Brain microvascular endothelial cell (primary cell): ENCODE measurements at regions not wholly inside any gene's neighbourhood (a gene's known extent, or its start where the extent isn't known, plus 50 kb on each side); places are given as distances from the start of the nearest gene placed in this dataset.

Source experiments
- DNase-seq: peaks from one replicate; pipeline ENCODE4 v3.0.0-alpha.2; 2020
- H3K27ac ChIP-seq: fragments of 250-450 bp; sonication (Bioruptor Pico); 2 replicates; pipeline ENCODE4 v1.5.1; 2020; ENCODE audit warnings: mild to moderate bottlenecking, moderate library complexity
- H3K27me3 ChIP-seq: fragments of 250-450 bp; sonication (Bioruptor Pico); replicated peaks from 2 replicates; pipeline ENCODE4 v1.5.1; 2020; ENCODE audit warnings: mild to moderate bottlenecking
- H3K36me3 ChIP-seq: fragments of 250-450 bp; sonication (Bioruptor Pico); replicated peaks from 2 replicates; pipeline ENCODE4 v1.5.1; 2020; ENCODE audit warnings: mild to moderate bottlenecking
- H3K4me3 ChIP-seq: 2 replicates; pipeline ENCODE4 v1.5.1; 2011; ENCODE audit warnings: low read depth, mild to moderate bottlenecking, control low read depth, low read length, moderate library complexity
- in situ Hi-C: cut with HindIII; loops from 2 replicates; pipeline ENCODE4 v1.10.0; 2017; ENCODE audit warnings: low sequenced_read_pairs, low pct_ligation_motif_present
- TF ChIP-seq, protein P1 (sequence below): IDR thresholded peaks from 2 replicates; pipeline ENCODE4 v1.5.1; 2011; ENCODE audit warnings: low read depth, mild to moderate bottlenecking, moderate library complexity, low read length, control low read depth, inconsistent platforms; ENCODE audit errors: missing control alignments

DNA sequence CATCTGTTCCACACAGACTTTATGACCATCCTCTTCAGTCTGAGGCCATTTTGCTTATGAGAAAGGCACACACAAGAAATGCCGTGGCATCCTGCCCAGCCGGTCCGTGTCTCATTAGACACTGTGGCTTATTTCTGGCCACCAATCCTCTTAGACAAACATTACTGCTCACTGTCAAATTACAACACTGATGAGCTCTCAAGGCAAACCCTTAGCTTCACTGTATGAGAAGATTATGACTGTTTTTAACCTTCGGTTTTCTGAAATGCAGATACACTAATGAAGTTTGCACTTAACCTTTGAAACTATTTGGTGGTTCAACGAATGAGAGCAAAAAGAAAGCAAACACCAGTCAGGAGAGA lies 50.5 kb upstream of the DST start:
- H3K27ac ChIP-seq: peak overlapping the region; percentile 81
- in situ Hi-C loops: no loop called here
- TF ChIP-seq, protein P1, sequence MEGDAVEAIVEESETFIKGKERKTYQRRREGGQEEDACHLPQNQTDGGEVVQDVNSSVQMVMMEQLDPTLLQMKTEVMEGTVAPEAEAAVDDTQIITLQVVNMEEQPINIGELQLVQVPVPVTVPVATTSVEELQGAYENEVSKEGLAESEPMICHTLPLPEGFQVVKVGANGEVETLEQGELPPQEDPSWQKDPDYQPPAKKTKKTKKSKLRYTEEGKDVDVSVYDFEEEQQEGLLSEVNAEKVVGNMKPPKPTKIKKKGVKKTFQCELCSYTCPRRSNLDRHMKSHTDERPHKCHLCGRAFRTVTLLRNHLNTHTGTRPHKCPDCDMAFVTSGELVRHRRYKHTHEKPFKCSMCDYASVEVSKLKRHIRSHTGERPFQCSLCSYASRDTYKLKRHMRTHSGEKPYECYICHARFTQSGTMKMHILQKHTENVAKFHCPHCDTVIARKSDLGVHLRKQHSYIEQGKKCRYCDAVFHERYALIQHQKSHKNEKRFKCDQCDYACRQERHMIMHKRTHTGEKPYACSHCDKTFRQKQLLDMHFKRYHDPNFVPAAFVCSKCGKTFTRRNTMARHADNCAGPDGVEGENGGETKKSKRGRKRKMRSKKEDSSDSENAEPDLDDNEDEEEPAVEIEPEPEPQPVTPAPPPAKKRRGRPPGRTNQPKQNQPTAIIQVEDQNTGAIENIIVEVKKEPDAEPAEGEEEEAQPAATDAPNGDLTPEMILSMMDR: no peak
- H3K36me3 ChIP-seq: no peaks in the 10 kb centered on the region
- H3K27me3 ChIP-seq: no peaks in the 10 kb centered on the region
- H3K4me3 ChIP-seq: no peak overlapping the region
- peak; percentile 79 for DNase-seq

DNA sequence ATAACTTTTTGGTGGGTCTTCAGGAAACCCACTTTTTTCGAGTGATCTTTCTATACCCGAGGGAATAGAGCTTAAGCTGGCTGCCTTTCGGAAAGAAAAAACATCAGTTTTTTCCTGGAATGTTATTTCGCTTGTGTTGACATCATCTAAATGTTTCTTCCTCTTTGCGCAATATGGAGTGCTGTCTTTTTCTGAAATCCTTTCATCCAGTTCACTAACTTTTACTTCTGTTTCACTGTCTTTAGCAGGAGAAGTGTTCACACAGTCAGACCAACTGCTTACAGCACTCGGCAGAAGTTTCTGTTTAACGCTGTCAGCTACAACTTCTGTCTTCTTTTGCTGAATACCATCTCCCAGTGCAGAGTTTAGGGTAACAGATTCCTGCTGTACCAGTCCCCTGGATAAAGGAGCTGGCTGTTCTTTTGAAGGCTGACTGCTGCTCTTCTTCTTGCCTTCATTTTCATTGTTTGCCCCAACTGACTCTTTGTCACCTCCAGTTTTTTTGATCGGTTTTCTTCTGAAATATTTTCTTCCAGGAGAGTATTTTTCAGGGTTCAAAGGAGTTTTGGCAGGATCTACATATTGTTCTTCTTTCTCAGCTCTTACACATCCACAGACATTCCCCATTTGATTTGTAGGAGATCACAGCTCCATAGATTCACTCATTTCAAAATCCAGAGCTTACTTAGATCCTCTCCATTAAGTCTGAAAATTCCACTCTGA lies 50.0 kb upstream of the DST start:
- DNase-seq: no peak
- in situ Hi-C loops: no loop called here
- Histone ChIP-seq H3K4me3 (peak overlapping the region; percentile 30), H3K27ac (peak overlapping the region; percentile 81), H3K27me3 (no peaks in the 10 kb centered on the region), H3K36me3 (no peaks in the 10 kb centered on the region)
- TF ChIP-seq, protein P1: no peak
